Transverse colon (tissue), 4 donors: ENCODE measurements at regions not wholly inside any gene's neighbourhood (a gene's known extent, or its start where the extent isn't known, plus 50 kb on each side); places are given as distances from the start of the nearest gene placed in this dataset.

Experiments
- CTCF ChIP-seq, 5 experiments: fragments of 200-600 bp in 3 of 5; fragments of 450-650 bp in 2 of 5; sonication (generic) in 3 of 5; IDR thresholded peaks; 1 replicate in 2 of 5; 2 replicates in 3 of 5; pipeline ENCODE4 v1.5.1; 2016 to 2017; ENCODE audit warnings: antibody characterized with exemption in 5 of 5, inconsistent platforms in 3 of 5, mild to moderate bottlenecking in 2 of 5, moderate library complexity in 1 of 5
- POLR2A ChIP-seq: fragments of 450-650 bp; IDR thresholded peaks from one replicate; pipeline ENCODE4 v1.6.1; 2016; ENCODE audit warnings: antibody characterized with exemption, mild to moderate bottlenecking, moderate library complexity
- POLR2AphosphoS5 ChIP-seq, 3 donors: sonication (generic); formaldehyde crosslinking; IDR thresholded peaks; one replicate each; pipeline ENCODE4 v1.6.1; 2016; ENCODE audit warnings: antibody characterized with exemption in 3 of 3

GRCh38 chr7:125678771-125679170 lies 749.1 kb upstream of the POT1 start:
- TF ChIP-seq POLR2A (no peak), CTCF (IDR thresholded peaks at IDR 0.05) (no peak), POLR2AphosphoS5 (IDR thresholded peaks at IDR 0.05) (no peak)
